ENCODE measurements at regions not wholly inside any gene's neighbourhood (a gene's known extent, or its start where the extent isn't known, plus 50 kb on each side); places are given as distances from the start of the nearest gene placed in this dataset.

DNA sequence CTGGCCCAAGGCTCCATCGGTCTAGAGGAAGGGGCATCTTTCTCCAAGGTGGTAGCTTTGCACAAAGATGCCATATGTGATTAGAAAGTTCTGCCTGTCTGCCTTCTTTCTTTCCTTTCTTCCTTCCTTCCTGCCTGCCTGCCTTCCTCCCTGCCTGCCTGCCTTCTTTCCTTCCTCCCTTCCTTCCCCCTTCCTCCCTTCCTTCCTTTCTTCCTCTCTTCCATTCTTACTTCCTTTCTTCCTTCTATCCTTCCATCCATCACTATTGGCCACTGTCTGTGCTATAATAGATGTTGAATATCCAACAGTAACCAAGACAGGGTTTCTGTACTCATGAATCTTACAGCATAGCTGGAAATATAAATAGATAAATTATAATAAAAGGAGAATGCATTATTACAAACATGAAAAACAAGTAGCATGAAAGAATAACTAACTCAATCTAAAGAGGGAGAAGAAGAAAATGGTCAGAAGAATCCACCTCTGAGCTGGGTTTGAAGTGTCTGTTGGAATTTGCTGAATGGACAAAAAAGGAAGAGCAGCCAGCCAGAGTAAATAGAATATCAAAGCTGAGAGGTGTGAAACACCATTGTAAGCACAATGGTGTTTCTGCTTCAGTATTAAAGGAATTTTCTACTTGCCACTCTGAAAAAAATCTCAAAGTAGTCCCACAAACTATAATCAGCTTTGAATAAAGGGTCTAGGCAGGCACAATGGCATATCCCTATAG is 250.6 kb upstream of the NR5A2 start:
- DNase-seq, result no peak
- no peak overlapping the region for H3K27ac Mint-ChIP-seq

DNA sequence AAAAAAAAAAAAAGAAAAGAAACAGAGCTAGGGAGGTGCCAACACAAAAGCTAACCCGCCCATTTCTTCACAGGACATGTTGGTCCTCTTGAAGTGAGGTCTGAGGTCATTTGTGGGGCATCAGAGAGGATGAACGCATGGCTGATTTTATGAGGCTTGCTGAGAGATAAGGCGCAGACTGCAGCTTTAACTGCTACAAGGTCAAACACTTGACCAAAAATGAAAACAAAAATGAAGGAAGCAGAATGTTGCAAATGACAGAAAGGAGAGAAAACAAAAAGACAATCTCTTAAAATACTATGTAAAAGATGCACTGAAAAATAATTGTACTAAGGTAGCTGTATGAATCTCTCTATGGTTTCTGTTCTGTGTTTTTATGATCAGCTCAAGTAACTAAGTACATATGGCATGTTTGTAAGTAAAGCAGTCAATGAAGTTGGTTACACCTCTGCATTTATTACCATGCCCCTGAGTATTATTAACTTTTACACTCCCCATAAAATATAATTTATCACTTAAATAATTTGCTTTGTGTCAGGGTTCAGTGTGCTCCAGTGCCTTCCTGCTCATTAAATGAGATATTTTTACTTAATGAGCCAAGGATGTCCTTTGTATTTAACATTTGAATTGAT is 249.1 kb upstream of the NR5A2 start:
- Histone ChIP-seq H3K9ac (ENCODE audit: extremely low read depth, low read length, poor library complexity, severe bottlenecking) (no peak overlapping the region), H3K36me3 (ENCODE audit: control insufficient read depth, insufficient read depth, low read length) (no peaks in the 10 kb centered on the region), H3K4me3 (ENCODE audit: low read length) (no peak overlapping the region), H3K27me3 (ENCODE audit: control insufficient read depth, insufficient read depth, low read length, poor library complexity, severe bottlenecking) (no peaks in the 10 kb centered on the region), H3K4me1 (ENCODE audit: control insufficient read depth, insufficient read depth, low read length) (no peaks in the 10 kb centered on the region), H3K27ac (ENCODE audit: low read depth, low read length) (no peak overlapping the region), H3K9me3 (ENCODE audit: control insufficient read depth, low read length) (no peaks in the 10 kb centered on the region)
- Mint-ChIP-seq H3K27ac (no peak overlapping the region), H3K27me3 (ENCODE audit: insufficient read depth) (no peaks in the 10 kb centered on the region), H3K9me3 (no peaks in the 10 kb centered on the region), H3K4me1 (peaks cover 5% of the 10 kb centered on the region), H3K4me3 (no peak overlapping the region), H3K36me3 (ENCODE audit: low read depth) (no peaks in the 10 kb centered on the region)
- WGBS, 2 experiments (ENCODE audit: insufficient coverage in 1 of 2, insufficient read length in 1 of 2), result 91 to 100% methylated on average over 2 to 3 of the region's 3 CpGs
- TF ChIP-seq, protein P1, sequence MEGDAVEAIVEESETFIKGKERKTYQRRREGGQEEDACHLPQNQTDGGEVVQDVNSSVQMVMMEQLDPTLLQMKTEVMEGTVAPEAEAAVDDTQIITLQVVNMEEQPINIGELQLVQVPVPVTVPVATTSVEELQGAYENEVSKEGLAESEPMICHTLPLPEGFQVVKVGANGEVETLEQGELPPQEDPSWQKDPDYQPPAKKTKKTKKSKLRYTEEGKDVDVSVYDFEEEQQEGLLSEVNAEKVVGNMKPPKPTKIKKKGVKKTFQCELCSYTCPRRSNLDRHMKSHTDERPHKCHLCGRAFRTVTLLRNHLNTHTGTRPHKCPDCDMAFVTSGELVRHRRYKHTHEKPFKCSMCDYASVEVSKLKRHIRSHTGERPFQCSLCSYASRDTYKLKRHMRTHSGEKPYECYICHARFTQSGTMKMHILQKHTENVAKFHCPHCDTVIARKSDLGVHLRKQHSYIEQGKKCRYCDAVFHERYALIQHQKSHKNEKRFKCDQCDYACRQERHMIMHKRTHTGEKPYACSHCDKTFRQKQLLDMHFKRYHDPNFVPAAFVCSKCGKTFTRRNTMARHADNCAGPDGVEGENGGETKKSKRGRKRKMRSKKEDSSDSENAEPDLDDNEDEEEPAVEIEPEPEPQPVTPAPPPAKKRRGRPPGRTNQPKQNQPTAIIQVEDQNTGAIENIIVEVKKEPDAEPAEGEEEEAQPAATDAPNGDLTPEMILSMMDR (conservative IDR thresholded peaks at IDR 0.05), result no peak
- no peak for DNase-seq

More for the DNA sequence above, 250.6 kb upstream of the NR5A2 start:
- WGBS, 2 experiments (ENCODE audit: insufficient coverage in 1 of 2, insufficient read length in 1 of 2), result 91 to 100% methylated on average over 1 of the region's 1 CpG
- no peaks in the 10 kb centered on the region for H3K9me3 Mint-ChIP-seq
- Histone ChIP-seq H3K27me3 (ENCODE audit: control insufficient read depth, insufficient read depth, low read length, poor library complexity, severe bottlenecking) (no peaks in the 10 kb centered on the region), H3K9ac (ENCODE audit: extremely low read depth, low read length, poor library complexity, severe bottlenecking) (no peak overlapping the region), H3K4me1 (ENCODE audit: control insufficient read depth, insufficient read depth, low read length) (no peaks in the 10 kb centered on the region), H3K27ac (ENCODE audit: low read depth, low read length) (no peak overlapping the region), H3K9me3 (ENCODE audit: control insufficient read depth, low read length) (no peaks in the 10 kb centered on the region), H3K36me3 (ENCODE audit: control insufficient read depth, insufficient read depth, low read length) (no peaks in the 10 kb centered on the region), H3K4me3 (ENCODE audit: low read length) (no peak overlapping the region)
- TF ChIP-seq, protein P1 (conservative IDR thresholded peaks at IDR 0.05), result no peak
- no peaks in the 10 kb centered on the region for H3K36me3 Mint-ChIP-seq (ENCODE audit: low read depth)
- H3K4me3 Mint-ChIP-seq, result no peak overlapping the region
- H3K4me1 Mint-ChIP-seq, result no peaks in the 10 kb centered on the region
- no peaks in the 10 kb centered on the region for H3K27me3 Mint-ChIP-seq (ENCODE audit: insufficient read depth)

DNA sequence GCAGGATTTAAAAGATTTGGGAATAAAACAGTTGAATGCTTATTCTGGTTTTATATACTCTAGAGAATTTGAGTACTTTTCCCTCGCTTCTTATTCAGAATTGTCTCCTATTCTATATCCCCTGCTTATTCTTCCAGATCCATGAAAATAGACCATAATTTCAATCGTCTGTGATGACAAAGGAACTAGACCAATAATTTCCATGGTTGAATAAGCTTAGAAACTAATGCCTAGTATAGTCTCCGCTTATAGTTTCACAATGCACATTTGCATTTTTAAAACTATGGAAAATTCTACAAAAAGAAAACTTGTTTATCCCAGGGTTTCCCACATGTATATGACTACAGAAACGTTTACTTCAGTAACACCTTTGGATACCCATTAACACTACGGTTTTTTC is 247.4 kb upstream of the NR5A2 start:
- H3K27me3 ChIP-seq (ENCODE audit: control insufficient read depth, insufficient read depth, low read length, poor library complexity, severe bottlenecking), result no peaks in the 10 kb centered on the region
- no peak overlapping the region for H3K27ac Mint-ChIP-seq
- no peaks in the 10 kb centered on the region for H3K9me3 Mint-ChIP-seq
- TF ChIP-seq, protein P1 (conservative IDR thresholded peaks at IDR 0.05), result no peak
- no peak overlapping the region for H3K4me3 Mint-ChIP-seq
- no peak overlapping the region for H3K4me3 ChIP-seq (ENCODE audit: low read length)
- no peak for DNase-seq
- no peaks in the 10 kb centered on the region for H3K36me3 Mint-ChIP-seq (ENCODE audit: low read depth)
- H3K9ac ChIP-seq (ENCODE audit: extremely low read depth, low read length, poor library complexity, severe bottlenecking), result no peak overlapping the region
- H3K9me3 ChIP-seq (ENCODE audit: control insufficient read depth, low read length), result no peaks in the 10 kb centered on the region
- WGBS, 2 experiments (ENCODE audit: insufficient coverage in 1 of 2, insufficient read length in 1 of 2), result 87 to 93% methylated on average over 3 to 5 of the region's 5 CpGs
- H3K36me3 ChIP-seq (ENCODE audit: control insufficient read depth, insufficient read depth, low read length), result no peaks in the 10 kb centered on the region
- no peaks in the 10 kb centered on the region for H3K4me1 ChIP-seq (ENCODE audit: control insufficient read depth, insufficient read depth, low read length)
- H3K4me1 Mint-ChIP-seq, result peaks cover 9% of the 10 kb centered on the region
- H3K27ac ChIP-seq (ENCODE audit: low read depth, low read length), result no peak overlapping the region
- no peaks in the 10 kb centered on the region for H3K27me3 Mint-ChIP-seq (ENCODE audit: insufficient read depth)

All from endodermal cell (in vitro differentiated cells).